DND-41 (cell line): ENCODE measurements at regions not wholly inside any gene's neighbourhood (a gene's known extent, or its start where the extent isn't known, plus 50 kb on each side); places are given as distances from the start of the nearest gene placed in this dataset.

Experiments used
- ATAC-seq: fragments of 200-7000 bp; cut with Tn5 transposase; 3 replicates; pipeline ENCODE4 v1.9.1; 2021; ENCODE audit warnings: low read depth; ENCODE audit not compliant: insufficient read depth
- DNase-seq: peaks from one replicate; pipeline ENCODE4 v3.0.0-alpha.2; 2020
- H2AFZ ChIP-seq: 2 replicates; pipeline ENCODE4 v1.6.0; 2012; ENCODE audit warnings: low read depth, low read length
- H3K27ac ChIP-seq: 2 replicates; pipeline ENCODE4 v1.5.1; 2012; ENCODE audit warnings: low read length, inconsistent platforms
- H3K27me3 ChIP-seq: fragments of 200-600 bp; sonication (generic); 2 replicates; pipeline ENCODE4 v1.6.0; 2012; ENCODE audit warnings: low read length, mild to moderate bottlenecking, inconsistent platforms; ENCODE audit not compliant: insufficient read depth, poor library complexity
- H3K36me3 ChIP-seq: 2 replicates; pipeline ENCODE4 v1.5.1; 2012; ENCODE audit warnings: low read length, inconsistent platforms; ENCODE audit not compliant: insufficient read depth
- H3K4me1 ChIP-seq: 2 replicates; pipeline ENCODE4 v1.5.1; 2012; ENCODE audit warnings: mild to moderate bottlenecking, low read length; ENCODE audit not compliant: insufficient read depth
- H3K4me2 ChIP-seq: 2 replicates; pipeline ENCODE4 v1.6.0; 2012; ENCODE audit warnings: mild to moderate bottlenecking, moderate library complexity, low read length, inconsistent platforms; ENCODE audit not compliant: insufficient read depth
- H3K4me3 ChIP-seq, 2 experiments: fragments of 200-600 bp in 1 of 2; shearing (Covaris generic) in 1 of 2; 2 replicates each; pipeline ENCODE4 v1.5.1; 2012 to 2016; ENCODE audit warnings: inconsistent platforms in 2 of 2, low read length in 2 of 2, mild to moderate bottlenecking in 2 of 2, low read depth in 1 of 2, moderate library complexity in 1 of 2
- H3K79me2 ChIP-seq: 2 replicates; pipeline ENCODE4 v1.6.0; 2012; ENCODE audit warnings: low read length, inconsistent platforms; ENCODE audit not compliant: insufficient read depth
- H3K9ac ChIP-seq: 2 replicates; pipeline ENCODE4 v1.6.0; 2012; ENCODE audit warnings: low read depth, mild to moderate bottlenecking, inconsistent platforms, low read length, moderate library complexity
- H3K9me3 ChIP-seq: 2 replicates; pipeline ENCODE4 v1.5.1; 2012; ENCODE audit warnings: low read length, moderate library complexity, mild to moderate bottlenecking, inconsistent platforms; ENCODE audit not compliant: insufficient read depth, severe bottlenecking
- H4K20me1 ChIP-seq: 2 replicates; pipeline ENCODE4 v1.6.0; 2012; ENCODE audit warnings: low read length; ENCODE audit not compliant: insufficient read depth
- CTCF ChIP-seq: IDR thresholded peaks from 2 replicates; pipeline ENCODE4 v1.5.1; 2012; ENCODE audit warnings: borderline replicate concordance, low read length, moderate library complexity, mild to moderate bottlenecking; ENCODE audit not compliant: poor library complexity, severe bottlenecking; ENCODE audit errors: extremely low read depth
- EZH2 ChIP-seq: IDR thresholded peaks from 3 replicates; pipeline ENCODE4 v1.6.1; 2012; ENCODE audit warnings: borderline replicate concordance, low read depth, mild to moderate bottlenecking, moderate library complexity, low read length, inconsistent platforms; ENCODE audit not compliant: severe bottlenecking

- Histone ChIP-seq H4K20me1 (no peaks in the 10 kb centered on the region), H2AFZ (no peak overlapping the region), H3K4me1 (no peaks in the 10 kb centered on the region), H3K4me3 (no peak overlapping the region), H3K36me3 (no peaks in the 10 kb centered on the region), H3K27me3 (peaks cover 4% of the 10 kb centered on the region), H3K79me2 (no peaks in the 10 kb centered on the region), H3K9ac (no peak overlapping the region), H3K27ac (no peak overlapping the region), H3K9me3 (no peaks in the 10 kb centered on the region), H3K4me2 (no peak overlapping the region)
- no peak for ATAC-seq
- DNase-seq = no peak
- no peak for TF ChIP-seq CTCF
- TF ChIP-seq EZH2 = no peak
These were observed 182.9 kb upstream of the NUDT12 start for GRCh38 chr5:103745353-103746065.

GRCh38 chr5:103744159-103744558 lies 181.6 kb upstream of the NUDT12 start:
- no peaks in the 10 kb centered on the region for H4K20me1 ChIP-seq
- ATAC-seq = no peak
- no peaks in the 10 kb centered on the region for H3K79me2 ChIP-seq
- H3K4me1 ChIP-seq = no peaks in the 10 kb centered on the region
- DNase-seq = no peak
- no peaks in the 10 kb centered on the region for H3K9me3 ChIP-seq
- no peak overlapping the region for H2AFZ ChIP-seq
- no peak overlapping the region for H3K4me2 ChIP-seq
- no peak overlapping the region for H3K4me3 ChIP-seq
- no peaks in the 10 kb centered on the region for H3K36me3 ChIP-seq
- TF ChIP-seq EZH2 (no peak), CTCF (no peak)
- no peak overlapping the region for H3K9ac ChIP-seq
- H3K27ac ChIP-seq = no peak overlapping the region
- H3K27me3 ChIP-seq = peaks cover 4% of the 10 kb centered on the region

GRCh38 chr5:103743421-103743820 lies 180.8 kb upstream of the NUDT12 start:
- no peak overlapping the region for H3K4me2 ChIP-seq
- H3K79me2 ChIP-seq = no peaks in the 10 kb centered on the region
- H3K27ac ChIP-seq = no peak overlapping the region
- no peak overlapping the region for H2AFZ ChIP-seq
- no peaks in the 10 kb centered on the region for H4K20me1 ChIP-seq
- TF ChIP-seq CTCF (no peak), EZH2 (no peak)
- H3K36me3 ChIP-seq = no peaks in the 10 kb centered on the region
- no peak overlapping the region for H3K9ac ChIP-seq
- H3K9me3 ChIP-seq = no peaks in the 10 kb centered on the region
- no peaks in the 10 kb centered on the region for H3K4me1 ChIP-seq
- no peak overlapping the region for H3K4me3 ChIP-seq
- DNase-seq = no peak
- ATAC-seq = no peak
- peaks cover 4% of the 10 kb centered on the region for H3K27me3 ChIP-seq
